SU-DHL-6 (cell line): ENCODE measurements at regions not wholly inside any gene's neighbourhood (a gene's known extent, or its start where the extent isn't known, plus 50 kb on each side); places are given as distances from the start of the nearest gene placed in this dataset.
"Not testable (repeated sequence)": the region's sequence is repeated elsewhere in the genome, so short reads cannot be mapped to it uniquely, and the experiment has no call there.

ENCODE experiments used
- H2AFZ ChIP-seq: fragments of 200-600 bp; sonication (generic); 2 replicates; pipeline ENCODE4 v1.6.1; 2014; ENCODE audit warnings: low read depth, mild to moderate bottlenecking, moderate library complexity, mixed read lengths, antibody characterized with exemption, low read length; ENCODE audit not compliant: severe bottlenecking
- H3F3A ChIP-seq: fragments of 200-600 bp; shearing (Covaris generic); 2 replicates; pipeline ENCODE4 v1.6.0; 2016; ENCODE audit warnings: antibody characterized with exemption, mild to moderate bottlenecking; ENCODE audit not compliant: insufficient read depth
- H3K27ac ChIP-seq: fragments of 200-600 bp; sonication (generic); 2 replicates; pipeline ENCODE4 v1.5.1; 2016; ENCODE audit warnings: low read depth, mild to moderate bottlenecking, low read length, moderate library complexity, mixed read lengths
- H3K27me3 ChIP-seq: fragments of 200-600 bp; sonication (generic), shearing (Covaris generic); 2 replicates; pipeline ENCODE4 v1.6.0; 2014; ENCODE audit warnings: mild to moderate bottlenecking, low read length
- H3K36me3 ChIP-seq: fragments of 200-600 bp; sonication (generic); 2 replicates; pipeline ENCODE4 v1.6.1; 2014; ENCODE audit warnings: mild to moderate bottlenecking, low read length, mixed read lengths
- H3K4me2 ChIP-seq: fragments of 300-600, 200-600 bp; shearing (Covaris generic), sonication (generic); 2 replicates; pipeline ENCODE4 v1.6.0; 2014; ENCODE audit warnings: low read length, low read depth, mild to moderate bottlenecking; ENCODE audit not compliant: poor library complexity, severe bottlenecking
- H3K4me3 ChIP-seq: fragments of 200-600 bp; sonication (generic); 2 replicates; pipeline ENCODE4 v1.5.1; 2014; ENCODE audit warnings: antibody characterized with exemption, low read length, mild to moderate bottlenecking, mixed read lengths; ENCODE audit not compliant: insufficient read depth, poor library complexity, severe bottlenecking
- H3K79me2 ChIP-seq: fragments of 200-600 bp; sonication (generic); 2 replicates; pipeline ENCODE4 v1.6.1; 2014; ENCODE audit warnings: mild to moderate bottlenecking, low read length, moderate library complexity; ENCODE audit not compliant: insufficient read depth
- H3K9ac ChIP-seq: fragments of 200-600 bp; sonication (generic); 2 replicates; pipeline ENCODE4 v1.7.0; 2014; ENCODE audit warnings: mild to moderate bottlenecking, low read length
- H3K9me2 ChIP-seq: fragments of 200-600 bp; sonication (generic); replicated peaks from 2 replicates; pipeline ENCODE4 v1.6.1; 2014; ENCODE audit warnings: low read length; ENCODE audit not compliant: insufficient read depth
- H3K9me3 ChIP-seq: fragments of 200-600 bp; sonication (generic); 2 replicates; pipeline ENCODE4 v1.6.1; 2014; ENCODE audit warnings: low read length, mixed read lengths; ENCODE audit not compliant: insufficient read depth
- H4K20me1 ChIP-seq: fragments of 200-600 bp; sonication (generic); 2 replicates; pipeline ENCODE4 v1.6.1; 2014; ENCODE audit warnings: low read depth, mild to moderate bottlenecking, antibody characterized with exemption, low read length, moderate library complexity, mixed read lengths
- CTCF ChIP-seq: fragments of 200-600 bp; sonication (generic); IDR thresholded peaks from one replicate; pipeline ENCODE4 v1.5.1; 2017; ENCODE audit warnings: antibody characterized with exemption, mild to moderate bottlenecking, low read length, moderate library complexity; ENCODE audit not compliant: insufficient read depth, poor library complexity, severe bottlenecking
- EZH2phosphoT487 ChIP-seq: fragments of 200-600 bp; sonication (generic), shearing (Covaris generic); conservative IDR thresholded peaks from 2 replicates; pipeline ENCODE4 v1.6.1; 2018; ENCODE audit warnings: mild to moderate bottlenecking, antibody characterized with exemption, low read length, moderate library complexity, mixed read lengths

GRCh38 chrX:115972717-115973116 lies 197.8 kb upstream of the AGTR2 start:
- no peaks in the 10 kb centered on the region for H4K20me1 ChIP-seq
- no peaks in the 10 kb centered on the region for H3K36me3 ChIP-seq
- no peak overlapping the region for H3K4me3 ChIP-seq
- H3K4me2 ChIP-seq: no peak overlapping the region
- H3K9ac ChIP-seq: no peak overlapping the region
- H2AFZ ChIP-seq: no peak overlapping the region
- H3K9me3 ChIP-seq: no peaks in the 10 kb centered on the region
- no peak overlapping the region for H3K27ac ChIP-seq
- H3F3A ChIP-seq: no peaks in the 10 kb centered on the region
- H3K79me2 ChIP-seq: no peaks in the 10 kb centered on the region
- no peaks in the 10 kb centered on the region for H3K27me3 ChIP-seq
- no peak for TF ChIP-seq CTCF
- TF ChIP-seq EZH2phosphoT487: no peak
- H3K9me2 ChIP-seq: no peaks in the 10 kb centered on the region

DNA sequence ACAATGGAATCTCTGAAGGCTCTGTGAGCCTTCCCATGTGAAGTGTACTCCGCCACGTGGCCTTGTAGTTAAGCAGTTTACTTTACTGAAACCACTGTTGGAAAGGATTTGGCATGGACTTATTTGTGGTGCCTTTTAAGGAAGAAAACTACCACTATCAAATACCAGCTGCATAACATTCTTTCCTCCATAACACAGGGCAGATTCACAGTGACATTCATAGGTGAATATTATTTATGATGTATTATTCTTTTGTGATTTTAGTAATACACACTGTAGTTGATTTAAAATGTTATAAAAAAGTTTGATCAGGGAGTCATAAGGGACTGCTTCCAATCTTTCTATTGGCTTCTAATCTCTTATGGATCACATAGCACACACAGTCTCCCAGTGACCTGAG lies 192.5 kb upstream of the AGTR2 start:
- H3F3A ChIP-seq: no peaks in the 10 kb centered on the region
- H3K9me3 ChIP-seq: no peaks in the 10 kb centered on the region
- H4K20me1 ChIP-seq: no peaks in the 10 kb centered on the region
- no peaks in the 10 kb centered on the region for H3K79me2 ChIP-seq
- H3K27me3 ChIP-seq: no peaks in the 10 kb centered on the region
- no peak for TF ChIP-seq EZH2phosphoT487
- TF ChIP-seq CTCF: no peak
- H2AFZ ChIP-seq: no peak overlapping the region
- no peak overlapping the region for H3K9ac ChIP-seq
- H3K4me3 ChIP-seq: no peak overlapping the region
- H3K36me3 ChIP-seq: no peaks in the 10 kb centered on the region
- no peaks in the 10 kb centered on the region for H3K9me2 ChIP-seq
- H3K27ac ChIP-seq: no peak overlapping the region
- no peak overlapping the region for H3K4me2 ChIP-seq

GRCh38 chrX:115983148-115983547 lies 187.4 kb upstream of the AGTR2 start:
- not testable (repeated sequence) for H3K27me3 ChIP-seq, H3F3A ChIP-seq, H3K79me2 ChIP-seq, H3K27ac ChIP-seq, H3K9ac ChIP-seq, H3K4me3 ChIP-seq, H4K20me1 ChIP-seq, H3K9me2 ChIP-seq, H3K36me3 ChIP-seq, H3K9me3 ChIP-seq, H2AFZ ChIP-seq, H3K4me2 ChIP-seq

DNA sequence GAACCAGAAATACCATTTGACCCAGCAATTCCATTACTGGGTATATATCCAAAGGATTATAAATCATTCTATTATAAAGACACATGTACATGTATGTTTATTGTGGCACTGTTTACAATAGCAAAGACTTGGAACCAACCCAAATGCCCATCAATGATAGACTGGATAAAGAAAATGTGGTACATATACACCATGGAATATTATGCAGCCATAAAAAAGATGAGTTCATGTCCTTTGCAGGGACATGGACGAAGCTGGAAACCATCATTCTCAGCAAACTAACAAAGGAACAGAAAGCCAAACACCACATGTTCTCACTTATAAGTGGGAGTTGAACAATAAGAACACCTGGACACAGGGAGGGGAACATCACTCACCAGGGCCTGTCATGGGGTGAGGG lies 183.1 kb upstream of the AGTR2 start:
- not testable (repeated sequence) for H3K79me2 ChIP-seq, H3K9ac ChIP-seq, H4K20me1 ChIP-seq, H3K27me3 ChIP-seq, H3K9me2 ChIP-seq, H3K27ac ChIP-seq, H3K4me2 ChIP-seq, H3K36me3 ChIP-seq, H3F3A ChIP-seq, H2AFZ ChIP-seq, H3K9me3 ChIP-seq, H3K4me3 ChIP-seq

GRCh38 chrX:115988825-115989224 lies 181.7 kb upstream of the AGTR2 start:
- no peak overlapping the region for H3K4me2 ChIP-seq
- no peak overlapping the region for H3K4me3 ChIP-seq
- no peaks in the 10 kb centered on the region for H3K27me3 ChIP-seq
- H3K9me3 ChIP-seq: no peaks in the 10 kb centered on the region
- no peak overlapping the region for H3K27ac ChIP-seq
- H3K79me2 ChIP-seq: no peaks in the 10 kb centered on the region
- H3K9ac ChIP-seq: no peak overlapping the region
- no peaks in the 10 kb centered on the region for H4K20me1 ChIP-seq
- no peaks in the 10 kb centered on the region for H3K9me2 ChIP-seq
- no peak overlapping the region for H2AFZ ChIP-seq
- no peaks in the 10 kb centered on the region for H3F3A ChIP-seq
- TF ChIP-seq CTCF (no peak), EZH2phosphoT487 (no peak)
- H3K36me3 ChIP-seq: no peaks in the 10 kb centered on the region
